GM23338 (cell line): ENCODE measurements at regions not wholly inside any gene's neighbourhood (a gene's known extent, or its start where the extent isn't known, plus 50 kb on each side); places are given as distances from the start of the nearest gene placed in this dataset.

Experiments used
- ATAC-seq: fragments of 200-7000 bp; cut with Tn5 transposase; 3 replicates; pipeline ENCODE4 v1.9.1; 2020
- DNase-seq: peaks from one replicate; pipeline ENCODE4 v3.0.0-alpha.2; 2015; ENCODE audit warnings: low spot score
- H2AFZ ChIP-seq: fragments of 200-600 bp; sonication (generic); 2 replicates; pipeline ENCODE4 v1.8.0; 2016; ENCODE audit warnings: antibody characterized with exemption, mild to moderate bottlenecking, moderate library complexity
- H3F3A ChIP-seq: fragments of 200-600 bp; sonication (generic); replicated peaks from 2 replicates; pipeline ENCODE4 v1.8.0; 2017; ENCODE audit warnings: antibody characterized with exemption, mixed run types, low read depth
- H3K27ac ChIP-seq: fragments of 200-600 bp; sonication (generic); 2 replicates; pipeline ENCODE4 v1.6.1; 2016; ENCODE audit warnings: low read depth
- H3K27me3 ChIP-seq: fragments of 200-600 bp; sonication (generic); 2 replicates; pipeline ENCODE4 v1.8.0; 2016; ENCODE audit warnings: mild to moderate bottlenecking, mixed run types, moderate library complexity; ENCODE audit not compliant: insufficient read depth
- H3K36me3 ChIP-seq: fragments of 200-600 bp; sonication (generic); 2 replicates; pipeline ENCODE4 v1.8.0; 2016; ENCODE audit warnings: mild to moderate bottlenecking; ENCODE audit not compliant: insufficient read depth
- H3K4me1 ChIP-seq: fragments of 200-600 bp; sonication (generic); 2 replicates; pipeline ENCODE4 v1.8.0; 2016; ENCODE audit warnings: mild to moderate bottlenecking, moderate library complexity; ENCODE audit not compliant: insufficient read depth
- H3K4me2 ChIP-seq: fragments of 200-600 bp; sonication (generic); 2 replicates; pipeline ENCODE4 v1.7.1; 2017; ENCODE audit warnings: mixed run types
- H3K4me3 ChIP-seq: fragments of 200-600 bp; sonication (generic); 2 replicates; pipeline ENCODE4 v1.6.1; 2016; ENCODE audit warnings: mixed run types
- H3K79me2 ChIP-seq: fragments of 200-600 bp; sonication (generic); replicated peaks from 2 replicates; pipeline ENCODE4 v1.8.0; 2017; ENCODE audit warnings: mild to moderate bottlenecking; ENCODE audit not compliant: insufficient read depth
- H3K9me2 ChIP-seq: fragments of 200-600 bp; sonication (generic); 2 replicates; pipeline ENCODE4 v1.8.0; 2017; ENCODE audit not compliant: insufficient read depth
- H4K20me1 ChIP-seq: fragments of 200-600 bp; sonication (generic); replicated peaks from 2 replicates; pipeline ENCODE4 v1.8.0; 2017; ENCODE audit warnings: mild to moderate bottlenecking; ENCODE audit not compliant: insufficient read depth
- H3K27ac Mint-ChIP-seq: 2 replicates; pipeline ENCODE4 v1.8.0; 2020; ENCODE audit warnings: inconsistent platforms, mild to moderate bottlenecking, moderate library complexity, mixed read lengths
- H3K27me3 Mint-ChIP-seq: 3 replicates; pipeline ENCODE4 v1.8.0; 2022; ENCODE audit warnings: low read depth, mild to moderate bottlenecking, moderate library complexity, mixed read lengths, inconsistent platforms; ENCODE audit not compliant: insufficient read depth, poor library complexity
- H3K36me3 Mint-ChIP-seq: 3 replicates; pipeline ENCODE4 v1.8.0; 2021; ENCODE audit warnings: low read depth, mild to moderate bottlenecking, inconsistent platforms, moderate library complexity, mixed read lengths
- H3K4me1 Mint-ChIP-seq: 3 replicates; pipeline ENCODE4 v1.8.0; 2020; ENCODE audit warnings: mild to moderate bottlenecking, inconsistent platforms, mixed read lengths
- H3K4me3 Mint-ChIP-seq: 3 replicates; pipeline ENCODE4 v1.8.0; 2021; ENCODE audit warnings: moderate library complexity, mild to moderate bottlenecking, inconsistent platforms, mixed read lengths
- H3K9me3 Mint-ChIP-seq: 3 replicates; pipeline ENCODE4 v1.8.0; 2020; ENCODE audit warnings: moderate library complexity, mild to moderate bottlenecking, inconsistent platforms, mixed read lengths
- CREB1 ChIP-seq: fragments of 250-450 bp; sonication (Bioruptor Pico); IDR thresholded peaks from 2 replicates; pipeline ENCODE4 v1.5.0; 2020; ENCODE audit warnings: low read depth, mild to moderate bottlenecking, moderate library complexity
- EZH2 ChIP-seq: fragments of 200-600 bp; sonication (generic); IDR thresholded peaks from one replicate; pipeline ENCODE4 v1.8.0; 2017; ENCODE audit warnings: antibody characterized with exemption, mild to moderate bottlenecking, low read depth; ENCODE audit not compliant: unreplicated experiment
- EZH2phosphoT487 ChIP-seq: fragments of 200-600 bp; sonication (generic); IDR thresholded peaks from one replicate; pipeline ENCODE4 v1.8.1; 2018; ENCODE audit warnings: antibody characterized with exemption; ENCODE audit not compliant: unreplicated experiment
- JUNB ChIP-seq: IDR thresholded peaks from one replicate; pipeline ENCODE4 v1.6.1; 2016; ENCODE audit warnings: antibody characterized with exemption; ENCODE audit not compliant: unreplicated experiment
- NANOG ChIP-seq: IDR thresholded peaks from 2 replicates; pipeline ENCODE4 v1.6.1; 2016; ENCODE audit warnings: antibody characterized with exemption, borderline replicate concordance
- POLR2AphosphoS5 ChIP-seq: IDR thresholded peaks from 2 replicates; pipeline ENCODE4 v1.6.1; 2016; ENCODE audit warnings: antibody characterized with exemption, low read depth
- STAT1 ChIP-seq: IDR thresholded peaks from one replicate; pipeline ENCODE4 v1.6.1; 2016; ENCODE audit warnings: antibody characterized with exemption; ENCODE audit not compliant: unreplicated experiment
- ZNF114 ChIP-seq: fragments of 250-450 bp; sonication (Bioruptor Pico); IDR thresholded peaks from 2 replicates; pipeline ENCODE4 v1.5.0; 2020; ENCODE audit warnings: mild to moderate bottlenecking, moderate library complexity
- ZNF331 ChIP-seq: fragments of 250-450 bp; sonication (Bioruptor Pico); IDR thresholded peaks from 2 replicates; pipeline ENCODE4 v1.5.0; 2020; ENCODE audit warnings: low read depth, mild to moderate bottlenecking, moderate library complexity
- TF ChIP-seq, protein P1 (sequence below): IDR thresholded peaks from one replicate; pipeline ENCODE4 v1.6.1; 2018; ENCODE audit warnings: antibody characterized with exemption; ENCODE audit not compliant: unreplicated experiment
- TF ChIP-seq, protein P2 (sequence below): IDR thresholded peaks from 2 replicates; pipeline ENCODE4 v1.6.1; 2016; ENCODE audit warnings: antibody characterized with exemption
- TF ChIP-seq, protein P3 (sequence below): fragments of 250-450 bp; sonication (Bioruptor Pico); IDR thresholded peaks from 2 replicates; pipeline ENCODE4 v1.5.0; 2020; ENCODE audit warnings: mild to moderate bottlenecking, moderate library complexity

DNA sequence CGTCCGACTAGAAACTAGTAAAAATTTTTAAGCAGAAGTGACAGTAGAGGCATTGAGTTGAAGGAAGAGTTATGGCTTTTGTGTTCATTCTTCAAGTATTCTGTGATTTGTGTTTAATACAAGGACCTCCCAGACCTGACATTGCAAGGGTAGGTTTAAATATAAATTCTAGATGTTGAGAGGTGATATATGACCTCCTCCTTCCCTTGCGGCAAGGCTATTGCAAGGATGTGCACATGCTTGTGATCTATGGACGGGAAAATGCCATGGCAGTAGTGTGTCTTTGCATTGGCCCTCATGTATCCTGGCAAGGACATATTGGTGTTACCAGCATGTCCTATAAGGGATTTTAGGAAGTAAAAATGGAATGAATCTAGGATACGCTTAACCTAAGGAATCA is 143.5 kb downstream of the NEDD1 start:
- no peaks in the 10 kb centered on the region for H3K4me1 ChIP-seq
- no peak for TF ChIP-seq ZNF331 (CRISPR knock-in tag)
- H3K36me3 ChIP-seq, result no peaks in the 10 kb centered on the region
- DNase-seq (no peak), ATAC-seq (no peak)
- H4K20me1 ChIP-seq, result no peaks in the 10 kb centered on the region
- no peak overlapping the region for H3K4me3 ChIP-seq
- H3K36me3 Mint-ChIP-seq, result no peaks in the 10 kb centered on the region
- no peak overlapping the region for H3K4me2 ChIP-seq
- H3K9me2 ChIP-seq, result 0 out of 2 replicates have a peak, but pooled peaks cover 11% of the 10 kb centered on the region
- no peaks in the 10 kb centered on the region for H3K27me3 Mint-ChIP-seq
- no peak overlapping the region for H3K27ac ChIP-seq
- no peaks in the 10 kb centered on the region for H3K27me3 ChIP-seq
- H3K4me1 Mint-ChIP-seq, result peaks cover 9% of the 10 kb centered on the region
- H3K79me2 ChIP-seq, result no peaks in the 10 kb centered on the region
- H3K4me3 Mint-ChIP-seq, result no peak overlapping the region
- H2AFZ ChIP-seq, result peak overlapping the region; percentile 19; the same call in 1 of the 2 replicates
- H3K27ac Mint-ChIP-seq, result no peak overlapping the region
- no peaks in the 10 kb centered on the region for H3F3A ChIP-seq
- H3K9me3 Mint-ChIP-seq, result no peaks in the 10 kb centered on the region

DNA sequence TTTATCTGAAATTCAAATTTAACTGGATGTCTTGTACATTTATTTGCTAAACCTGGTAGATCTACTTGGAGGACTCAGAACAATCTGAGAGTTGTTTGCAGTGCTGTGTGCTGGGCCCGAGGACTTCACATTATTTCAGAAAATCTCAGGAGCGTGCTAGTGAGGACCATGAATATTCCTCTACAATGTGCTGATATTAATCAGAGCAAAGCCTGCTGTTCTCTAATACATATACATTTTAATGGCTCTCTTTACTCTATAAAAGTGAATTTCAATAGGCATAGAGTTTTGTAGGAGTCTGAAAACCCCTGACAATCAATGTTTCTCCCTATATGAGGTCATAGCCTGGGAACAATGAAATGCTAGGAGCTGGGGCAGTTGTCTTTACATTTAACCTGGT is 144.3 kb downstream of the NEDD1 start:
- Mint-ChIP-seq H3K27me3 (peaks cover 3% of the 10 kb centered on the region), H3K4me1 (peaks cover 9% of the 10 kb centered on the region), H3K4me3 (no peak overlapping the region), H3K36me3 (peaks cover 3% of the 10 kb centered on the region; the same call in 2 of the 3 replicates), H3K27ac (no peak overlapping the region), H3K9me3 (peaks cover 4% of the 10 kb centered on the region; the same call in 1 of the 3 replicates)
- Histone ChIP-seq H4K20me1 (no peaks in the 10 kb centered on the region), H3K27me3 (no peaks in the 10 kb centered on the region), H3K4me3 (no peak overlapping the region), H3K79me2 (no peaks in the 10 kb centered on the region), H2AFZ (peak overlapping the region; percentile 43; the same call in 1 of the 2 replicates), H3K36me3 (no peaks in the 10 kb centered on the region), H3K27ac (no peak overlapping the region), H3K4me2 (0 out of 2 replicates have a peak overlapping the region, but pooled peaks have one; percentile 15), H3F3A (no peaks in the 10 kb centered on the region), H3K9me2 (0 out of 2 replicates have a peak, but pooled peaks cover 11% of the 10 kb centered on the region), H3K4me1 (no peaks in the 10 kb centered on the region)
- ATAC-seq (no peak), DNase-seq (no peak)
- no peak for TF ChIP-seq ZNF331 (CRISPR knock-in tag)
- TF ChIP-seq, protein P1, sequence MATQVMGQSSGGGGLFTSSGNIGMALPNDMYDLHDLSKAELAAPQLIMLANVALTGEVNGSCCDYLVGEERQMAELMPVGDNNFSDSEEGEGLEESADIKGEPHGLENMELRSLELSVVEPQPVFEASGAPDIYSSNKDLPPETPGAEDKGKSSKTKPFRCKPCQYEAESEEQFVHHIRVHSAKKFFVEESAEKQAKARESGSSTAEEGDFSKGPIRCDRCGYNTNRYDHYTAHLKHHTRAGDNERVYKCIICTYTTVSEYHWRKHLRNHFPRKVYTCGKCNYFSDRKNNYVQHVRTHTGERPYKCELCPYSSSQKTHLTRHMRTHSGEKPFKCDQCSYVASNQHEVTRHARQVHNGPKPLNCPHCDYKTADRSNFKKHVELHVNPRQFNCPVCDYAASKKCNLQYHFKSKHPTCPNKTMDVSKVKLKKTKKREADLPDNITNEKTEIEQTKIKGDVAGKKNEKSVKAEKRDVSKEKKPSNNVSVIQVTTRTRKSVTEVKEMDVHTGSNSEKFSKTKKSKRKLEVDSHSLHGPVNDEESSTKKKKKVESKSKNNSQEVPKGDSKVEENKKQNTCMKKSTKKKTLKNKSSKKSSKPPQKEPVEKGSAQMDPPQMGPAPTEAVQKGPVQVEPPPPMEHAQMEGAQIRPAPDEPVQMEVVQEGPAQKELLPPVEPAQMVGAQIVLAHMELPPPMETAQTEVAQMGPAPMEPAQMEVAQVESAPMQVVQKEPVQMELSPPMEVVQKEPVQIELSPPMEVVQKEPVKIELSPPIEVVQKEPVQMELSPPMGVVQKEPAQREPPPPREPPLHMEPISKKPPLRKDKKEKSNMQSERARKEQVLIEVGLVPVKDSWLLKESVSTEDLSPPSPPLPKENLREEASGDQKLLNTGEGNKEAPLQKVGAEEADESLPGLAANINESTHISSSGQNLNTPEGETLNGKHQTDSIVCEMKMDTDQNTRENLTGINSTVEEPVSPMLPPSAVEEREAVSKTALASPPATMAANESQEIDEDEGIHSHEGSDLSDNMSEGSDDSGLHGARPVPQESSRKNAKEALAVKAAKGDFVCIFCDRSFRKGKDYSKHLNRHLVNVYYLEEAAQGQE, result no peak
- no peak for TF ChIP-seq EZH2
- no peak for TF ChIP-seq STAT1
- TF ChIP-seq POLR2AphosphoS5, result no peak
- no peak for TF ChIP-seq NANOG
- TF ChIP-seq, protein P2, sequence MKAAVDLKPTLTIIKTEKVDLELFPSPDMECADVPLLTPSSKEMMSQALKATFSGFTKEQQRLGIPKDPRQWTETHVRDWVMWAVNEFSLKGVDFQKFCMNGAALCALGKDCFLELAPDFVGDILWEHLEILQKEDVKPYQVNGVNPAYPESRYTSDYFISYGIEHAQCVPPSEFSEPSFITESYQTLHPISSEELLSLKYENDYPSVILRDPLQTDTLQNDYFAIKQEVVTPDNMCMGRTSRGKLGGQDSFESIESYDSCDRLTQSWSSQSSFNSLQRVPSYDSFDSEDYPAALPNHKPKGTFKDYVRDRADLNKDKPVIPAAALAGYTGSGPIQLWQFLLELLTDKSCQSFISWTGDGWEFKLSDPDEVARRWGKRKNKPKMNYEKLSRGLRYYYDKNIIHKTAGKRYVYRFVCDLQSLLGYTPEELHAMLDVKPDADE, result no peak
- TF ChIP-seq CREB1 (CRISPR knock-in tag), result no peak
- no peak for TF ChIP-seq ZNF114
- no peak for TF ChIP-seq EZH2phosphoT487
- TF ChIP-seq, protein P3, sequence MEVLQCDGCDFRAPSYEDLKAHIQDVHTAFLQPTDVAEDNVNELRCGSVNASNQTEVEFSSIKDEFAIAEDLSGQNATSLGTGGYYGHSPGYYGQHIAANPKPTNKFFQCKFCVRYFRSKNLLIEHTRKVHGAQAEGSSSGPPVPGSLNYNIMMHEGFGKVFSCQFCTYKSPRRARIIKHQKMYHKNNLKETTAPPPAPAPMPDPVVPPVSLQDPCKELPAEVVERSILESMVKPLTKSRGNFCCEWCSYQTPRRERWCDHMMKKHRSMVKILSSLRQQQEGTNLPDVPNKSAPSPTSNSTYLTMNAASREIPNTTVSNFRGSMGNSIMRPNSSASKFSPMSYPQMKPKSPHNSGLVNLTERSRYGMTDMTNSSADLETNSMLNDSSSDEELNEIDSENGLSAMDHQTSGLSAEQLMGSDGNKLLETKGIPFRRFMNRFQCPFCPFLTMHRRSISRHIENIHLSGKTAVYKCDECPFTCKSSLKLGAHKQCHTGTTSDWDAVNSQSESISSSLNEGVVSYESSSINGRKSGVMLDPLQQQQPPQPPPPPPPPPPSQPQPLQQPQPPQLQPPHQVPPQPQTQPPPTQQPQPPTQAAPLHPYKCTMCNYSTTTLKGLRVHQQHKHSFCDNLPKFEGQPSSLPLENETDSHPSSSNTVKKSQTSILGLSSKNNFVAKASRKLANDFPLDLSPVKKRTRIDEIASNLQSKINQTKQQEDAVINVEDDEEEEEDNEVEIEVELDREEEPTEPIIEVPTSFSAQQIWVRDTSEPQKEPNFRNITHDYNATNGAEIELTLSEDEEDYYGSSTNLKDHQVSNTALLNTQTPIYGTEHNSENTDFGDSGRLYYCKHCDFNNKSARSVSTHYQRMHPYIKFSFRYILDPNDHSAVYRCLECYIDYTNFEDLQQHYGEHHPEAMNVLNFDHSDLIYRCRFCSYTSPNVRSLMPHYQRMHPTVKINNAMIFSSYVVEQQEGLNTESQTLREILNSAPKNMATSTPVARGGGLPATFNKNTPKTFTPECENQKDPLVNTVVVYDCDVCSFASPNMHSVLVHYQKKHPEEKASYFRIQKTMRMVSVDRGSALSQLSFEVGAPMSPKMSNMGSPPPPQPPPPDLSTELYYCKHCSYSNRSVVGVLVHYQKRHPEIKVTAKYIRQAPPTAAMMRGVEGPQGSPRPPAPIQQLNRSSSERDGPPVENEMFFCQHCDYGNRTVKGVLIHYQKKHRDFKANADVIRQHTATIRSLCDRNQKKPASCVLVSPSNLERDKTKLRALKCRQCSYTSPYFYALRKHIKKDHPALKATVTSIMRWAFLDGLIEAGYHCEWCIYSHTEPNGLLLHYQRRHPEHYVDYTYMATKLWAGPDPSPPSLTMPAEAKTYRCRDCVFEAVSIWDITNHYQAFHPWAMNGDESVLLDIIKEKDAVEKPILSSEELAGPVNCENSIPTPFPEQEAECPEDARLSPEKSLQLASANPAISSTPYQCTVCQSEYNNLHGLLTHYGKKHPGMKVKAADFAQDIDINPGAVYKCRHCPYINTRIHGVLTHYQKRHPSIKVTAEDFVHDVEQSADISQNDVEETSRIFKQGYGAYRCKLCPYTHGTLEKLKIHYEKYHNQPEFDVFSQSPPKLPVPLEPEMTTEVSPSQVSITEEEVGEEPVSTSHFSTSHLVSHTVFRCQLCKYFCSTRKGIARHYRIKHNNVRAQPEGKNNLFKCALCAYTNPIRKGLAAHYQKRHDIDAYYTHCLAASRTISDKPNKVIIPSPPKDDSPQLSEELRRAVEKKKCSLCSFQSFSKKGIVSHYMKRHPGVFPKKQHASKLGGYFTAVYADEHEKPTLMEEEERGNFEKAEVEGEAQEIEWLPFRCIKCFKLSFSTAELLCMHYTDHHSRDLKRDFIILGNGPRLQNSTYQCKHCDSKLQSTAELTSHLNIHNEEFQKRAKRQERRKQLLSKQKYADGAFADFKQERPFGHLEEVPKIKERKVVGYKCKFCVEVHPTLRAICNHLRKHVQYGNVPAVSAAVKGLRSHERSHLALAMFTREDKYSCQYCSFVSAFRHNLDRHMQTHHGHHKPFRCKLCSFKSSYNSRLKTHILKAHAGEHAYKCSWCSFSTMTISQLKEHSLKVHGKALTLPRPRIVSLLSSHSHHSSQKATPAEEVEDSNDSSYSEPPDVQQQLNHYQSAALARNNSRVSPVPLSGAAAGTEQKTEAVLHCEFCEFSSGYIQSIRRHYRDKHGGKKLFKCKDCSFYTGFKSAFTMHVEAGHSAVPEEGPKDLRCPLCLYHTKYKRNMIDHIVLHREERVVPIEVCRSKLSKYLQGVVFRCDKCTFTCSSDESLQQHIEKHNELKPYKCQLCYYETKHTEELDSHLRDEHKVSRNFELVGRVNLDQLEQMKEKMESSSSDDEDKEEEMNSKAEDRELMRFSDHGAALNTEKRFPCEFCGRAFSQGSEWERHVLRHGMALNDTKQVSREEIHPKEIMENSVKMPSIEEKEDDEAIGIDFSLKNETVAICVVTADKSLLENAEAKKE (CRISPR knock-in tag), result no peak
- TF ChIP-seq JUNB, result no peak
